Aorta (tissue), 5 donors: ENCODE measurements at regions not wholly inside any gene's neighbourhood (a gene's known extent, or its start where the extent isn't known, plus 50 kb on each side); places are given as distances from the start of the nearest gene placed in this dataset.
A peak's percentile ranks its signal among the peaks of the same experiment; 100 is the strongest.
"Not testable (repeated sequence)": the region's sequence is repeated elsewhere in the genome, so short reads cannot be mapped to it uniquely, and the experiment has no call there.

ENCODE experiments used
- ATAC-seq: fragments of 200-7000 bp; cut with Tn5 transposase; one replicate; pipeline ENCODE4 v1.9.1; 2022; ENCODE audit warnings: moderate library complexity; ENCODE audit not compliant: low FRiP score
- DNase-seq, 2 donors: peaks; one replicate each; pipeline ENCODE4 v3.0.0-alpha.2; 2020
- H3K27ac ChIP-seq, 2 donors: one replicate each; pipeline ENCODE4 v1.5.1; 2013; ENCODE audit warnings: low read length in 2 of 2, mild to moderate bottlenecking in 2 of 2, moderate library complexity in 2 of 2, control low read depth in 1 of 2, inconsistent platforms in 1 of 2, low read depth in 1 of 2
- H3K27me3 ChIP-seq, 2 donors: one replicate each; pipeline ENCODE4 v1.6.1; 2013; ENCODE audit warnings: control low read depth in 1 of 2, low read length in 1 of 2, mild to moderate bottlenecking in 1 of 2, moderate library complexity in 1 of 2; ENCODE audit not compliant: insufficient read depth in 2 of 2, control insufficient read depth in 1 of 2
- H3K36me3 ChIP-seq, 2 donors: one replicate each; pipeline ENCODE4 v1.6.1; 2013; ENCODE audit warnings: control low read depth in 1 of 2, low read length in 1 of 2, mild to moderate bottlenecking in 1 of 2; ENCODE audit not compliant: insufficient read depth in 2 of 2, control insufficient read depth in 1 of 2
- H3K4me1 ChIP-seq, 2 donors: one replicate each; pipeline ENCODE4 v1.6.1; 2013; ENCODE audit warnings: low read length in 2 of 2, control low read depth in 1 of 2, mild to moderate bottlenecking in 1 of 2, moderate library complexity in 1 of 2; ENCODE audit not compliant: insufficient read depth in 2 of 2, control insufficient read depth in 1 of 2
- H3K4me3 ChIP-seq, 2 donors: one replicate each; pipeline ENCODE4 v1.5.1; 2013; ENCODE audit warnings: low read length in 2 of 2, control low read depth in 1 of 2, mild to moderate bottlenecking in 1 of 2
- H3K9me3 ChIP-seq: one replicate; pipeline ENCODE4 v1.6.1; 2013; ENCODE audit warnings: mild to moderate bottlenecking, low read length; ENCODE audit not compliant: control insufficient read depth
- WGBS, 2 donors: extraction: QIAGEN DNeasy Blood & Tissue Kit; methylation state at CpG; one replicate each; pipeline ENCODE4 v1.1.7; 2013; 5-methylcytosine and 5-hydroxymethylcytosine counted together
- intact Hi-C, 2 donors: fragments of 100-400 bp; cut with DNase I; formaldehyde crosslinking; loops; one replicate each; pipeline versions ENCODE4 v1.14.2 to v1.15.0; 2022
- donor health status: healthy with polysubstance abuse.
- donor health status: Bipolar disorder and iron deficiency.
- donor health status: DM: no; HTN: no; CAD: no.
- donor health status: DM: no; HTN: no; CAD: no.
- donor health status: DM: yes; HTN: yes; CAD: no.

DNA sequence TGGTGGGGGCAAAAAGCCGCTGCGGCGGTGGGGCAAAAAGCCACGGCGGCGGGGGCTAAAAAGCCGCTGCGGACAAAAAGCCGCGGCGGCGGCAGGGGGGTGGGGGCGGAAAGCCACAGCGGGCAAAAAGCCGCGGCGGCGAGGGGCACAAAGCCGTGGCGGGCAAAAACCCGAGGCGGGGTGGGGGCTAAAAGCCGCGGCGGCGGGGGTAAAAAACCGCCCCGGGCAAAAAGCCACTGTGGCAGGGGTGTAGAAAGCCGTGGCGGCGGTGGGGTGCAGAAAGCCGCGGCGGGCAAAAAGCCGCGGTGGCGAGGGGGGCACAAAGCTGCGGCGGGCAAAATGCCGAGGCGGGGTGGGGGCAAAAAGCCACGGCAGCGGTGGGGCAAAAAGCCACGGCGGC is 3901.8 kb downstream of the SRGAP2C start:
- intact Hi-C loops, result no loop called here
- Histone ChIP-seq H3K27me3 (no peaks in the 10 kb centered on the region), H3K4me3 (no peak overlapping the region), H3K36me3 (no peaks in the 10 kb centered on the region), H3K4me1 (no peaks in the 10 kb centered on the region), H3K27ac (no peak overlapping the region), H3K9me3 (no peaks in the 10 kb centered on the region)
- no peak for ATAC-seq
- peak in 1 of 2 donors; percentile 61 for DNase-seq
- WGBS, 2 donors, result 45 to 52% methylated on average over 42 to 45 of the region's 45 CpGs

DNA sequence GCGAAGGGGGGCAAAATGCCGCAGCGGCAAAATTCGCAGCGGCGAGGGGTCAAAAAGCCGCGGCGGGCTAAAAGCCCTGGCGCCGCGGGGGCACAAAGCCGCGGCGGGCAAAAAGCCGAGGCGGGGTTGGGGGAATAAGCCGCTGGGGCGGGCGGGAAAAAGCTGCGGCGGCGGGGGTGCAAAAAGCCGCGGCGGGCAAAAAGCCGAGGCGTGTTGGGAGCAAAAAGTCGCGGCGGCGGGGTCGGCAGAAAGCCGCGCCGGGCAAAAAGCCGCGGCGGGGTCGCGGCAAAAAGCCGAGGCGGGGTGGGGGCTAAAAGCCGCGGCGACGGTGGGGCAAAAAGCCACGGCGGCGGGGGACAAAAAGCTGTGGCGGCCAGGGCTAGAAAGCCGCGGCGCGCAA is 3902.5 kb downstream of the SRGAP2C start:
- intact Hi-C loops, result no loop called here
- no peaks in the 10 kb centered on the region for H3K4me1 ChIP-seq
- no peaks in the 10 kb centered on the region for H3K36me3 ChIP-seq
- DNase-seq, result peak in 1 of 2 donors; percentile 39
- 45 to 48% methylated on average over 38 to 55 of the region's 55 CpGs for WGBS, 2 donors
- H3K9me3 ChIP-seq, result no peaks in the 10 kb centered on the region
- ATAC-seq, result no peak
- no peak overlapping the region for H3K27ac ChIP-seq
- no peak overlapping the region for H3K4me3 ChIP-seq
- H3K27me3 ChIP-seq, result no peaks in the 10 kb centered on the region

DNA sequence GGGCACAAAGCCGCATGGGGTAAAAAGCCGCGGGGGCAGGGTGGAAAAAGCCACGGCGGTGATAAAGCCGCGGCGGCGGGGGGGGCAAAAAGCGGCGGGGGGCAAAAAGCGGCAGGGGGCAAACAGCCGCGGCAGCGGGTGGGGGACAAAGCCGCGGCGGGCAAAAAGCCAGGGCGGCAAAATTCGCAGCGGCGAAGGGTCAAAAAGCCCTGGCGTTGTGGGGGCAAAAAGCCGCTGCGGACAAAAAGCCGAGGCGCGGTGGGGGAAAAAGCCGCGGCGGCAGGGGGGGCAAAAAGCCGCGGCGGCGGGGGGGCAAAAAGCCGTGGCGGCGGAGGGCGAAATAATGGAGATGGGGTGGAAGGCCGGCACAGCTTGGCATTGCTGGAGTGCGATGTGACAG is 3902.9 kb downstream of the SRGAP2C start:
- DNase-seq, result peak in 1 of 2 donors; percentile 52
- intact Hi-C loops, result no loop called here
- H3K36me3 ChIP-seq, result no peaks in the 10 kb centered on the region
- WGBS, 2 donors, result 43 to 46% methylated on average over 27 to 41 of the region's 41 CpGs
- ATAC-seq, result no peak
- no peak overlapping the region for H3K27ac ChIP-seq
- H3K4me1 ChIP-seq, result no peaks in the 10 kb centered on the region
- H3K4me3 ChIP-seq, result no peak overlapping the region
- no peaks in the 10 kb centered on the region for H3K27me3 ChIP-seq
- H3K9me3 ChIP-seq, result no peaks in the 10 kb centered on the region

DNA sequence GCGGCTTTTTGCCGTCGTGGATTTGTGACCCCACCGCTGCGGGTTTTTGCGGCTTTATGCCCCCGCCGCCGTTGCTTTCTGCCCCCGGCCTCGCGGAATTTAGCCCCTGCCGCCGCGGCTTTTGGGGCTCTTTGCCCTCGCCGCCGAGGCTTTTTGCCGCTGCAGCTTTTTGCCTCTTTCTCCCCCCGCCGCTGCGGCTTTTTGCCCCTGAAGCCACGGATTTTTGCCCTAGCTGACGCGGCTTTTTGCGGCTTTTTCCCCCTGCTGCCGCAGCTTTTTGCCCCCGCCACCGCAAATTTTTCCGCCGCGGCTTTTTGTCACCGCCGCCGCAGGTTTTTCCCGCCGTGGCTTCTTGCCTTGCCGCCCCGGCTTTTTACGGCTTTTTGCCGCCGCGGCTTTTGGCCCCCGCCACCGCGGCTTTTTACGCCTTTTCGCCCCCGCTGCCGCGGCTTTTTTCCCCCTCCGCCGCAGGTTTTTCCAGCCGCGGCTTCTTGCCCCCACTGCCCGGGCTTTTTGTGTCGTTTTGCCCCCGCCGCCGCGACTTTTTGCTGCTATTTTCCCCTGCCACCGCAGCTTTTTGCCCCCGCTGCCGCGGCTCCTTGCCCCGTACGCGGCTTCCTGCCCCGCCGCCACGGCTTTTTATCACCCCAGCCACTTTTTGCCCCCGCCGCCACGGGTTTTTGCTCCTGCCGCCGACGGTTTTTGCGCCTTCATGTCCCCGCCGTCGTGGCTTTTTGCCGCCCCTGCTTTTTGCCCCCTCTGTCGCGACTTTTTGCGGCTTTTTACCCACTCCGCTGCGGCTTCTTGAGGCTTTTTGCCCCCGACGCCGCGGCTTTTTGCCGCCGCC is 3933.6 kb downstream of the SRGAP2C start:
- Histone ChIP-seq H3K4me1 (no peaks in the 10 kb centered on the region), H3K9me3 (no peaks in the 10 kb centered on the region), H3K36me3 (no peaks in the 10 kb centered on the region), H3K4me3 (no peak overlapping the region), H3K27ac (no peak overlapping the region), H3K27me3 (no peaks in the 10 kb centered on the region)
- DNase-seq (peak in 1 of 2 donors; percentile 74), ATAC-seq (no peak)
- WGBS, 2 donors, result 55 to 61% methylated on average over 91 to 93 of the region's 93 CpGs
- intact Hi-C loops, result no loop called here

DNA sequence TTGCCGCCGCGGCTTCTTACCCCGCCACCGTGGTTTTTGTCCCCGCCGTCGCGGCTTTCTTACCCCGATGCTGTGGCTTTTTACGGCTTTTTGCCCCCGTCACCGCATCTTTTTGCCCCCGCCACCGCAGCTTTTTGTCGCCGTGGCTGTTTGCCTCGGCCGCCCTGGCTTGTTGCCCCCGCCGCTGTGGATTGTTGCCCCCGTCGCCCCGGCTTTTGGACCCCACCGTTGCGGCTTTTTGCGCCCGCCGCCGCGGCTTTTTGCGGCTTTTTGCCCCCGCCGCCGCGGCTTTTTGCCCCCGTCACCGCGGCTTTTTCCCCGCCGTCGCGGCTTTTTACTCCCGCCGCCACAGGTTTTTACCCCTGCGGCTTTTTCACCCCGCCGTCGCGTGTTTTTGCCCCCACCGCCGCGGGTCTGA is 3934.3 kb downstream of the SRGAP2C start:
- Histone ChIP-seq H3K27ac (no peak overlapping the region), H3K36me3 (no peaks in the 10 kb centered on the region), H3K4me3 (no peak overlapping the region), H3K4me1 (no peaks in the 10 kb centered on the region), H3K27me3 (no peaks in the 10 kb centered on the region), H3K9me3 (no peaks in the 10 kb centered on the region)
- 61 to 67% methylated on average over 53 of the region's 53 CpGs for WGBS, 2 donors
- intact Hi-C loops, result no loop called here
- DNase-seq, result peak in 1 of 2 donors; percentile 69
- no peak for ATAC-seq

DNA sequence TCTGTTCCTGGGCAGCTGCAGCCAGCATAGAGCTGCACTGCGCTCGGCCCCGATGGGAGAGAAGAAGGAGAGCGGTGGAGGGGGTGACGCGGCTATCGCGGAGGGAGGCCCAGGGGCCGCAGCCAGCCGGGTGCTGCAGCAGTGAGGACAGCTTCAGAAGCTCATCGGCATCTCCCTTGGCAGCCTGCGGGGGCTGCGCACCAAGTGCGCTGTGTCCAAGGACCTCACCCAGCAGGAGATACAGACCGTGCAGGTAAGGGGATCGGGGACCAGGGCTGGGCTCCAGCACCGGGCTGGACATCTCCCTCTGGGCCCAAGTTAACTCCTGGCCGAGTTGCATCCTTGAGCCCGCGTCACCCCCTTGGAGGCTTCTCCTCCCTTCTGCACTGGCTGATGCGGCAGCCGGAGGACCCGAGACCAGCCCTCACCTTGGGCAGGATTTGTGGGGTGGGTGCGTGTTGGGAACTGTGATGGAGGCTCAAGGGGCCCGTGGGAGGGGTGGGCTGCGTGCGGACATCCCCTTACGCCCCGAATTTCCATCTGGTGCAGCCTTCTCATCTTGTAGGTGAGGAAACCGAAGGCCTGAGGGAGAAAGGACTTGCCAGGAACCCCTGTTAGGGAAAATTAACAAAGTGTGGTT is 3934.9 kb downstream of the SRGAP2C start:
- H3K9me3 ChIP-seq, intact Hi-C loops, H3K4me1 ChIP-seq, H3K36me3 ChIP-seq, H3K4me3 ChIP-seq, H3K27ac ChIP-seq, ATAC-seq, H3K27me3 ChIP-seq: not testable (repeated sequence)
- peak in 1 of 2 donors; percentile 54 for DNase-seq
- WGBS, 2 donors, result 76 to 78% methylated on average over 30 of the region's 30 CpGs

DNA sequence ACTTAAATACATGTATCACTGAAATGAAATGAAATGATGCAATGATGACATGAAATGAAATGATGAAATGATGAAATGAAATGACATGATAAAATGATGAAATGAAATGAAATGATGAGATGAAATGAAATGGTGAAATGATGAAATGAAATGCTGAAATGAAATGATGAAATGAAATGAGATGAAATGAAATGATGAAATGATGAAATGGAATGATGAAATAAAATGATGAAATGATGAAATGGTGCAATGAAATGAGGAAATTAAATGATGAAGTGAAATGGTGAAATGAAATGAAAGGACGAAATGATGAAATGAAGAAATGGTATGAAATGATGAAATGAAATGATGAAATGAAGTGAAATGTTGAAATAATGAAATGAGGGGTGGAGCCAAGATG is 3937.8 kb downstream of the SRGAP2C start:
- H3K9me3 ChIP-seq, ATAC-seq, H3K4me1 ChIP-seq, intact Hi-C loops, H3K27me3 ChIP-seq, H3K36me3 ChIP-seq, H3K27ac ChIP-seq, H3K4me3 ChIP-seq, DNase-seq: not testable (repeated sequence)
- 61 to 86% methylated on average over 1 of the region's 1 CpG for WGBS, 2 donors
